ENCODE measurements at regions not wholly inside any gene's neighbourhood (a gene's known extent, or its start where the extent isn't known, plus 50 kb on each side); places are given as distances from the start of the nearest gene placed in this dataset.

DNA sequence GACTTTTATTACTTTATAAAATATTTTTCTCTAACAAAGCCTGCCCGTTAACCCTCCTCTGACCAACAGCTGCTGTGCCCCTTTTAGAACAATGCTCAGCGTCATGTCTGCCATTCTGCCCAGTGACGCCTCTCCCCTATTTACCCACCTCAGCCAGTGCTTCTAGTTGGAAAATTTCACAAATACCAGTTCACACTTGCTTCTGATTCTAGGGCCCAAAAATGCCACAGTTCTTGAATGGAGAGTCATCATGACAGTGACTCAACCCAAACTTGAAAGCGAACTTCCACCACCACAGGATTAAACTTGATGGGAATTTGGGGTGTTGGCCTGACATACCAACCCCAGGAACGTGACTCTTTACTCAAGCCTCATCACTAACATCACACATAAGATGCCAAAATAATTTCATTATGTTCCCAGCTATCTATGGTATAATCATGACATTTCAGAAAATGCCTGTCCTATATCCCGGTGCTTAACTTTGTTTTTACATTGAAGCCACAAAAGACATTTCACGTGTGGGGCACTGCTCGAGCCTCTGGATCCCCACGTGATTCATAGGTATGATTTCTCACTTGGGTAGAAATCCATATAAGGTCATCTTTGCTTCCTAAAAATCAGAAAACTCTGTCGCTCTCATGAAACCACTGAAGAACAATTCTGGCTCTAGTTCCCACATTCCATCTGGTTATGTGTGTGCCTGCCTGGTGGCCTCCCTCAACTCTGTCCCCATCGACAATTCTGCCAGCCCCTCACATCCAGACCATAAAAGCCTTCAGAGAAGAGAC lies 220.9 kb downstream of the ACTL7B start:
- TF ChIP-seq, protein P1, sequence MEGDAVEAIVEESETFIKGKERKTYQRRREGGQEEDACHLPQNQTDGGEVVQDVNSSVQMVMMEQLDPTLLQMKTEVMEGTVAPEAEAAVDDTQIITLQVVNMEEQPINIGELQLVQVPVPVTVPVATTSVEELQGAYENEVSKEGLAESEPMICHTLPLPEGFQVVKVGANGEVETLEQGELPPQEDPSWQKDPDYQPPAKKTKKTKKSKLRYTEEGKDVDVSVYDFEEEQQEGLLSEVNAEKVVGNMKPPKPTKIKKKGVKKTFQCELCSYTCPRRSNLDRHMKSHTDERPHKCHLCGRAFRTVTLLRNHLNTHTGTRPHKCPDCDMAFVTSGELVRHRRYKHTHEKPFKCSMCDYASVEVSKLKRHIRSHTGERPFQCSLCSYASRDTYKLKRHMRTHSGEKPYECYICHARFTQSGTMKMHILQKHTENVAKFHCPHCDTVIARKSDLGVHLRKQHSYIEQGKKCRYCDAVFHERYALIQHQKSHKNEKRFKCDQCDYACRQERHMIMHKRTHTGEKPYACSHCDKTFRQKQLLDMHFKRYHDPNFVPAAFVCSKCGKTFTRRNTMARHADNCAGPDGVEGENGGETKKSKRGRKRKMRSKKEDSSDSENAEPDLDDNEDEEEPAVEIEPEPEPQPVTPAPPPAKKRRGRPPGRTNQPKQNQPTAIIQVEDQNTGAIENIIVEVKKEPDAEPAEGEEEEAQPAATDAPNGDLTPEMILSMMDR (IDR thresholded peaks at IDR 0.05), result no peak
- no peak for TF ChIP-seq EZH2 (IDR thresholded peaks at IDR 0.05; ENCODE audit: borderline replicate concordance, insufficient read depth, low read depth, low read length, poor library complexity, severe bottlenecking)

Measured in B cell (primary cell).